H1 (cell line): ENCODE measurements at regions not wholly inside any gene's neighbourhood (a gene's known extent, or its start where the extent isn't known, plus 50 kb on each side); places are given as distances from the start of the nearest gene placed in this dataset.

Experiments used
- KDM1A ChIP-seq: fragments of 200-600, 300-600 bp; sonication (generic); IDR thresholded peaks from 2 replicates; pipeline ENCODE4 v1.7.1; 2016; ENCODE audit warnings: mild to moderate bottlenecking, low read length, borderline replicate concordance
- TF ChIP-seq, protein P1 (sequence below): fragments of 300-600 bp; sonication (generic); IDR thresholded peaks from 2 replicates; pipeline ENCODE4 v1.7.1; 2012; ENCODE audit warnings: low read length, moderate library complexity, mild to moderate bottlenecking, inconsistent platforms; ENCODE audit not compliant: insufficient replicate concordance

DNA sequence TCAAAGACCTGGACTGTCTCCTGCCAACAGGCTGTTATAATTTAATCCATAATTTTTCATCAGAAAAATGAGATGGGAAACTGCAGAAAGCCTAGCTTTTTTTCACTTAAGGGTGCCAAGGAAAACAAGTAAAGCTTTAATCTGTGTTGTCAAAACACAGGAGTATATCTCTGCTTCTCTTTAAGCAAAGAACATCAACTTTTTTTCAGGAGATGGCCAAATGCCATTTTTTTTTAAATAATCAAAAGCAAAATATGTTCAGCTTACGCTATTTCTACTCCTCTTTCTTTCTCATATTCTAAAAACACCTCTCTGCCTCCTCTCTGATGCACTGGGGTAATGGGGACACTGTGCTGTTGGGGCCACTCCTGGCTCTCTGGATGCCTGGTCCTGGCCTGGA is 73.1 kb upstream of the NXPH2 start (continued):
- TF ChIP-seq, protein P1, sequence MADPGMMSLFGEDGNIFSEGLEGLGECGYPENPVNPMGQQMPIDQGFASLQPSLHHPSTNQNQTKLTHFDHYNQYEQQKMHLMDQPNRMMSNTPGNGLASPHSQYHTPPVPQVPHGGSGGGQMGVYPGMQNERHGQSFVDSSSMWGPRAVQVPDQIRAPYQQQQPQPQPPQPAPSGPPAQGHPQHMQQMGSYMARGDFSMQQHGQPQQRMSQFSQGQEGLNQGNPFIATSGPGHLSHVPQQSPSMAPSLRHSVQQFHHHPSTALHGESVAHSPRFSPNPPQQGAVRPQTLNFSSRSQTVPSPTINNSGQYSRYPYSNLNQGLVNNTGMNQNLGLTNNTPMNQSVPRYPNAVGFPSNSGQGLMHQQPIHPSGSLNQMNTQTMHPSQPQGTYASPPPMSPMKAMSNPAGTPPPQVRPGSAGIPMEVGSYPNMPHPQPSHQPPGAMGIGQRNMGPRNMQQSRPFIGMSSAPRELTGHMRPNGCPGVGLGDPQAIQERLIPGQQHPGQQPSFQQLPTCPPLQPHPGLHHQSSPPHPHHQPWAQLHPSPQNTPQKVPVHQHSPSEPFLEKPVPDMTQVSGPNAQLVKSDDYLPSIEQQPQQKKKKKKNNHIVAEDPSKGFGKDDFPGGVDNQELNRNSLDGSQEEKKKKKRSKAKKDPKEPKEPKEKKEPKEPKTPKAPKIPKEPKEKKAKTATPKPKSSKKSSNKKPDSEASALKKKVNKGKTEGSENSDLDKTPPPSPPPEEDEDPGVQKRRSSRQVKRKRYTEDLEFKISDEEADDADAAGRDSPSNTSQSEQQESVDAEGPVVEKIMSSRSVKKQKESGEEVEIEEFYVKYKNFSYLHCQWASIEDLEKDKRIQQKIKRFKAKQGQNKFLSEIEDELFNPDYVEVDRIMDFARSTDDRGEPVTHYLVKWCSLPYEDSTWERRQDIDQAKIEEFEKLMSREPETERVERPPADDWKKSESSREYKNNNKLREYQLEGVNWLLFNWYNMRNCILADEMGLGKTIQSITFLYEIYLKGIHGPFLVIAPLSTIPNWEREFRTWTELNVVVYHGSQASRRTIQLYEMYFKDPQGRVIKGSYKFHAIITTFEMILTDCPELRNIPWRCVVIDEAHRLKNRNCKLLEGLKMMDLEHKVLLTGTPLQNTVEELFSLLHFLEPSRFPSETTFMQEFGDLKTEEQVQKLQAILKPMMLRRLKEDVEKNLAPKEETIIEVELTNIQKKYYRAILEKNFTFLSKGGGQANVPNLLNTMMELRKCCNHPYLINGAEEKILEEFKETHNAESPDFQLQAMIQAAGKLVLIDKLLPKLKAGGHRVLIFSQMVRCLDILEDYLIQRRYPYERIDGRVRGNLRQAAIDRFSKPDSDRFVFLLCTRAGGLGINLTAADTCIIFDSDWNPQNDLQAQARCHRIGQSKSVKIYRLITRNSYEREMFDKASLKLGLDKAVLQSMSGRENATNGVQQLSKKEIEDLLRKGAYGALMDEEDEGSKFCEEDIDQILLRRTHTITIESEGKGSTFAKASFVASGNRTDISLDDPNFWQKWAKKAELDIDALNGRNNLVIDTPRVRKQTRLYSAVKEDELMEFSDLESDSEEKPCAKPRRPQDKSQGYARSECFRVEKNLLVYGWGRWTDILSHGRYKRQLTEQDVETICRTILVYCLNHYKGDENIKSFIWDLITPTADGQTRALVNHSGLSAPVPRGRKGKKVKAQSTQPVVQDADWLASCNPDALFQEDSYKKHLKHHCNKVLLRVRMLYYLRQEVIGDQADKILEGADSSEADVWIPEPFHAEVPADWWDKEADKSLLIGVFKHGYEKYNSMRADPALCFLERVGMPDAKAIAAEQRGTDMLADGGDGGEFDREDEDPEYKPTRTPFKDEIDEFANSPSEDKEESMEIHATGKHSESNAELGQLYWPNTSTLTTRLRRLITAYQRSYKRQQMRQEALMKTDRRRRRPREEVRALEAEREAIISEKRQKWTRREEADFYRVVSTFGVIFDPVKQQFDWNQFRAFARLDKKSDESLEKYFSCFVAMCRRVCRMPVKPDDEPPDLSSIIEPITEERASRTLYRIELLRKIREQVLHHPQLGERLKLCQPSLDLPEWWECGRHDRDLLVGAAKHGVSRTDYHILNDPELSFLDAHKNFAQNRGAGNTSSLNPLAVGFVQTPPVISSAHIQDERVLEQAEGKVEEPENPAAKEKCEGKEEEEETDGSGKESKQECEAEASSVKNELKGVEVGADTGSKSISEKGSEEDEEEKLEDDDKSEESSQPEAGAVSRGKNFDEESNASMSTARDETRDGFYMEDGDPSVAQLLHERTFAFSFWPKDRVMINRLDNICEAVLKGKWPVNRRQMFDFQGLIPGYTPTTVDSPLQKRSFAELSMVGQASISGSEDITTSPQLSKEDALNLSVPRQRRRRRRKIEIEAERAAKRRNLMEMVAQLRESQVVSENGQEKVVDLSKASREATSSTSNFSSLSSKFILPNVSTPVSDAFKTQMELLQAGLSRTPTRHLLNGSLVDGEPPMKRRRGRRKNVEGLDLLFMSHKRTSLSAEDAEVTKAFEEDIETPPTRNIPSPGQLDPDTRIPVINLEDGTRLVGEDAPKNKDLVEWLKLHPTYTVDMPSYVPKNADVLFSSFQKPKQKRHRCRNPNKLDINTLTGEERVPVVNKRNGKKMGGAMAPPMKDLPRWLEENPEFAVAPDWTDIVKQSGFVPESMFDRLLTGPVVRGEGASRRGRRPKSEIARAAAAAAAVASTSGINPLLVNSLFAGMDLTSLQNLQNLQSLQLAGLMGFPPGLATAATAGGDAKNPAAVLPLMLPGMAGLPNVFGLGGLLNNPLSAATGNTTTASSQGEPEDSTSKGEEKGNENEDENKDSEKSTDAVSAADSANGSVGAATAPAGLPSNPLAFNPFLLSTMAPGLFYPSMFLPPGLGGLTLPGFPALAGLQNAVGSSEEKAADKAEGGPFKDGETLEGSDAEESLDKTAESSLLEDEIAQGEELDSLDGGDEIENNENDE: no peak
- TF ChIP-seq KDM1A: no peak
